ENCODE measurements at regions not wholly inside any gene's neighbourhood (a gene's known extent, or its start where the extent isn't known, plus 50 kb on each side); places are given as distances from the start of the nearest gene placed in this dataset.

GRCh38 chr17:65388911-65389310, 172.5 kb downstream of the AXIN2 start:
- H3K36me3 Mint-ChIP-seq (ENCODE audit: low read depth): no peaks in the 10 kb centered on the region
- H3K4me3 Mint-ChIP-seq (ENCODE audit: unreplicated experiment): no peak overlapping the region
- no peaks in the 10 kb centered on the region for H3K9me3 Mint-ChIP-seq (ENCODE audit: low read depth)
- peaks cover 4% of the 10 kb centered on the region for H3K27me3 Mint-ChIP-seq (ENCODE audit: low read depth)
- H3K4me1 Mint-ChIP-seq (ENCODE audit: low read depth): no peaks in the 10 kb centered on the region
- no peak overlapping the region for H3K27ac Mint-ChIP-seq (ENCODE audit: unreplicated experiment)
- TF ChIP-seq CTCF (IDR thresholded peaks at IDR 0.05): no peak
- DNase-seq (ENCODE audit: low spot score): no peak

GRCh38 chr17:65387322-65387721, 174.1 kb downstream of the AXIN2 start:
- Mint-ChIP-seq H3K27ac (ENCODE audit: unreplicated experiment) (no peak overlapping the region), H3K4me3 (ENCODE audit: unreplicated experiment) (no peak overlapping the region), H3K36me3 (ENCODE audit: low read depth) (no peaks in the 10 kb centered on the region), H3K4me1 (ENCODE audit: low read depth) (no peaks in the 10 kb centered on the region), H3K9me3 (ENCODE audit: low read depth) (no peaks in the 10 kb centered on the region), H3K27me3 (ENCODE audit: low read depth) (peaks cover 7% of the 10 kb centered on the region)
- no peak for DNase-seq (ENCODE audit: low spot score)
- no peak for TF ChIP-seq CTCF (IDR thresholded peaks at IDR 0.05)

GRCh38 chr17:65385726-65386125, 175.7 kb downstream of the AXIN2 start:
- H3K36me3 Mint-ChIP-seq (ENCODE audit: low read depth): no peaks in the 10 kb centered on the region

GRCh38 chr17:65385071-65385470, 176.4 kb downstream of the AXIN2 start:
- Mint-ChIP-seq H3K27ac (ENCODE audit: unreplicated experiment) (no peak overlapping the region), H3K4me3 (ENCODE audit: unreplicated experiment) (no peak overlapping the region), H3K4me1 (ENCODE audit: low read depth) (no peaks in the 10 kb centered on the region), H3K9me3 (ENCODE audit: low read depth) (no peaks in the 10 kb centered on the region), H3K36me3 (ENCODE audit: low read depth) (no peaks in the 10 kb centered on the region), H3K27me3 (ENCODE audit: low read depth) (peaks cover 7% of the 10 kb centered on the region)
- TF ChIP-seq CTCF (IDR thresholded peaks at IDR 0.05): no peak
- no peak for DNase-seq (ENCODE audit: low spot score)

More at GRCh38 chr17:65385726-65386125, 175.7 kb downstream of the AXIN2 start:
- Mint-ChIP-seq H3K4me3 (ENCODE audit: unreplicated experiment) (no peak overlapping the region), H3K9me3 (ENCODE audit: low read depth) (no peaks in the 10 kb centered on the region), H3K4me1 (ENCODE audit: low read depth) (no peaks in the 10 kb centered on the region), H3K27me3 (ENCODE audit: low read depth) (peaks cover 7% of the 10 kb centered on the region), H3K27ac (ENCODE audit: unreplicated experiment) (no peak overlapping the region)
- TF ChIP-seq CTCF (IDR thresholded peaks at IDR 0.05): no peak
- DNase-seq (ENCODE audit: low spot score): no peak

- Mint-ChIP-seq H3K27me3 (ENCODE audit: low read depth) (peaks cover 7% of the 10 kb centered on the region), H3K27ac (ENCODE audit: unreplicated experiment) (no peak overlapping the region), H3K9me3 (ENCODE audit: low read depth) (peaks cover 6% of the 10 kb centered on the region), H3K36me3 (ENCODE audit: low read depth) (no peaks in the 10 kb centered on the region), H3K4me1 (ENCODE audit: low read depth) (no peaks in the 10 kb centered on the region), H3K4me3 (ENCODE audit: unreplicated experiment) (no peak overlapping the region)
- TF ChIP-seq CTCF (IDR thresholded peaks at IDR 0.05): no peak
- no peak for DNase-seq (ENCODE audit: low spot score)
Measured at GRCh38 chr17:65381152-65381551, 180.3 kb downstream of the AXIN2 start.
